H1 (cell line): ENCODE measurements at regions not wholly inside any gene's neighbourhood (a gene's known extent, or its start where the extent isn't known, plus 50 kb on each side); places are given as distances from the start of the nearest gene placed in this dataset.

Experiments
- CTCF ChIA-PET: fragments of 300-600 bp; sonication (Branson Sonifier 250); formaldehyde crosslinking; loops from one replicate; lab custom pipeline; 2021; ENCODE audit not compliant: partially characterized antibody; lab: Charles Lee
- POLR2A ChIA-PET: fragments of 300-600 bp; sonication (Branson Sonifier 250); formaldehyde crosslinking; loops from one replicate; lab custom pipeline; 2021; ENCODE audit warnings: inconsistent platforms; ENCODE audit not compliant: partially characterized antibody; lab: Charles Lee
- DNase-seq, 2 experiments: peaks; one replicate each; pipeline versions ENCODE4 v3.0.0 to v3.0.0-alpha.2; 2010 to 2022; ENCODE audit warnings: low spot score in 2 of 2, low read depth in 1 of 2, mixed read lengths in 1 of 2
- FAIRE-seq: peaks from 2 replicates; lab custom pipeline; 2011; peaks lifted over from hg19 to GRCh38; lab: Jason Lieb, UNC
- H2AFZ ChIP-seq: 2 replicates; pipeline ENCODE4 v1.8.1; 2012; ENCODE audit warnings: low read length, inconsistent platforms
- H2AK5ac ChIP-seq: 2 replicates; pipeline ENCODE4 v1.6.1; 2013; ENCODE audit warnings: low read depth, low read length
- H2BK120ac ChIP-seq: replicated peaks from 2 replicates; pipeline ENCODE3; 2013; ENCODE audit warnings: low read depth, low read length, inconsistent platforms
- H2BK12ac ChIP-seq: 2 replicates; pipeline ENCODE4 v1.6.1; 2013; ENCODE audit warnings: low read depth, low read length
- H2BK15ac ChIP-seq: 2 replicates; pipeline ENCODE4 v1.6.1; 2013; ENCODE audit warnings: low read length
- H2BK20ac ChIP-seq: 2 replicates; pipeline ENCODE4 v1.6.1; 2013; ENCODE audit warnings: low read length
- H2BK5ac ChIP-seq: 2 replicates; pipeline ENCODE4 v1.6.1; 2013; ENCODE audit warnings: low read depth, low read length
- H3K14ac ChIP-seq: 2 replicates; pipeline ENCODE4 v1.6.1; 2013; ENCODE audit warnings: inconsistent platforms; ENCODE audit not compliant: insufficient read length
- H3K18ac ChIP-seq: 2 replicates; pipeline ENCODE4 v1.6.1; 2013; ENCODE audit warnings: low read length; ENCODE audit errors: extremely low read depth
- H3K23ac ChIP-seq: 2 replicates; pipeline ENCODE4 v1.6.1; 2013; ENCODE audit warnings: inconsistent platforms; ENCODE audit not compliant: insufficient read length
- H3K23me2 ChIP-seq: 2 replicates; pipeline ENCODE4 v1.6.1; 2013; ENCODE audit warnings: low read depth, low read length
- H3K27ac ChIP-seq: 2 replicates; pipeline ENCODE4 v1.6.1; 2011; ENCODE audit warnings: low read depth, low read length, inconsistent platforms
- H3K27me3 ChIP-seq, 4 experiments: replicated peaks in 1 of 4; 1 replicate in 1 of 4; 2 replicates in 3 of 4; pipeline versions ENCODE4 v1.6.1 to v1.8.1; 2011 to 2013; ENCODE audit warnings: low read length in 3 of 4, mild to moderate bottlenecking in 3 of 4, inconsistent platforms in 2 of 4, mixed read lengths in 2 of 4, moderate library complexity in 1 of 4; ENCODE audit not compliant: control insufficient read depth in 3 of 4, insufficient read depth in 3 of 4; ENCODE audit errors: extremely low read depth in 1 of 4
- H3K36me3 ChIP-seq, 4 experiments: 2 replicates each; pipeline versions ENCODE4 v1.6.1 to v1.8.1; 2011 to 2013; ENCODE audit warnings: mild to moderate bottlenecking in 4 of 4, low read length in 3 of 4, moderate library complexity in 2 of 4, control low read depth in 1 of 4, inconsistent platforms in 1 of 4; ENCODE audit not compliant: insufficient read depth in 4 of 4, control insufficient read depth in 2 of 4
- H3K4ac ChIP-seq: replicated peaks from 2 replicates; pipeline ENCODE3; 2013; ENCODE audit warnings: low read length, low read depth, mixed read lengths, inconsistent platforms; ENCODE audit not compliant: insufficient read length
- H3K4me1 ChIP-seq, 4 experiments: replicated peaks in 1 of 4; 1 replicate in 1 of 4; 2 replicates in 3 of 4; pipeline versions ENCODE4 v1.6.1 to v1.8.1; 2011 to 2013; ENCODE audit warnings: low read length in 3 of 4, inconsistent platforms in 2 of 4, mixed read lengths in 1 of 4; ENCODE audit not compliant: insufficient read depth in 4 of 4, control insufficient read depth in 3 of 4
- H3K4me2 ChIP-seq, 2 experiments: 2 replicates each; pipeline versions ENCODE4 v1.6.1 to v1.8.1; 2011 to 2013; ENCODE audit warnings: low read depth in 2 of 2, low read length in 2 of 2, control low read depth in 1 of 2, inconsistent platforms in 1 of 2, mild to moderate bottlenecking in 1 of 2; ENCODE audit not compliant: insufficient read depth in 1 of 2
- H3K4me3 ChIP-seq, 4 experiments: fragments of 200-600, 300-600 bp in 1 of 4; sonication (generic), shearing (Covaris generic), sonication (Bioruptor Twin) in 1 of 4; 2 replicates each; pipeline versions ENCODE4 v1.5.1 to v1.8.1; 2011 to 2016; ENCODE audit warnings: low read length in 4 of 4, low read depth in 3 of 4, control low read depth in 2 of 4, inconsistent platforms in 2 of 4, mild to moderate bottlenecking in 2 of 4, mixed read lengths in 1 of 4, moderate library complexity in 1 of 4; ENCODE audit not compliant: insufficient read depth in 2 of 4; ENCODE audit errors: extremely low read depth in 1 of 4
- H3K56ac ChIP-seq: replicated peaks from 2 replicates; pipeline ENCODE3; 2013; ENCODE audit warnings: low read depth, mild to moderate bottlenecking, mixed read lengths, low read length, inconsistent platforms; ENCODE audit not compliant: insufficient read length
- H3K79me1 ChIP-seq: 2 replicates; pipeline ENCODE4 v1.6.1; 2013; ENCODE audit warnings: low read depth, low read length, control low read depth
- H3K79me2 ChIP-seq, 2 experiments: 2 replicates each; pipeline versions ENCODE4 v1.6.1 to v1.8.1; 2012 to 2013; ENCODE audit warnings: low read length in 2 of 2, mild to moderate bottlenecking in 2 of 2, inconsistent platforms in 1 of 2; ENCODE audit not compliant: insufficient read depth in 2 of 2, control insufficient read depth in 1 of 2
- H3K9ac ChIP-seq, 4 experiments: replicated peaks in 1 of 4; 1 replicate in 1 of 4; 2 replicates in 3 of 4; pipeline versions ENCODE4 v1.6.1 to v1.8.1; 2011 to 2013; ENCODE audit warnings: low read depth in 3 of 4, low read length in 3 of 4, control low read depth in 2 of 4, mild to moderate bottlenecking in 2 of 4, moderate library complexity in 2 of 4, inconsistent platforms in 1 of 4; ENCODE audit errors: extremely low read depth in 1 of 4
- H3K9me3 ChIP-seq, 2 experiments: 2 replicates each; pipeline versions ENCODE4 v1.6.1 to v1.8.1; 2012 to 2013; ENCODE audit warnings: mild to moderate bottlenecking in 2 of 2, moderate library complexity in 2 of 2, control low read depth in 1 of 2, inconsistent platforms in 1 of 2, low read depth in 1 of 2, low read length in 1 of 2, mixed read lengths in 1 of 2; ENCODE audit not compliant: insufficient read depth in 2 of 2
- H4K20me1 ChIP-seq, 2 experiments: replicated peaks in 1 of 2; 2 replicates each; pipeline versions ENCODE3 to v1.8.1; 2011 to 2013; ENCODE audit warnings: inconsistent platforms in 2 of 2, low read length in 2 of 2, mild to moderate bottlenecking in 1 of 2; ENCODE audit not compliant: insufficient read depth in 2 of 2, control insufficient read depth in 1 of 2
- H4K5ac ChIP-seq: 2 replicates; pipeline ENCODE4 v1.6.1; 2013; ENCODE audit warnings: low read length, low read depth, mixed read lengths, inconsistent platforms; ENCODE audit not compliant: insufficient read length
- H4K8ac ChIP-seq: 2 replicates; pipeline ENCODE4 v1.8.0; 2013; ENCODE audit warnings: mild to moderate bottlenecking, moderate library complexity, low read length, inconsistent platforms; ENCODE audit not compliant: insufficient read depth; ENCODE audit errors: extremely low read depth
- H4K91ac ChIP-seq: replicated peaks from 2 replicates; pipeline ENCODE3; 2013; ENCODE audit warnings: low read length, mixed read lengths, inconsistent platforms; ENCODE audit not compliant: insufficient read length
- RAD21 ChIP-seq, 2 experiments: IDR thresholded peaks in 1 of 2; conservative IDR thresholded peaks in 1 of 2; 2 replicates each; pipeline ENCODE4 v1.6.1; 2011; ENCODE audit warnings: low read depth in 2 of 2, low read length in 2 of 2, improper control_type of control experiment in 1 of 2, inconsistent platforms in 1 of 2, mild to moderate bottlenecking in 1 of 2, moderate library complexity in 1 of 2

- no peaks in the 10 kb centered on the region for H3K4me1 ChIP-seq
- H3K23me2 ChIP-seq: no peaks in the 10 kb centered on the region
- no peak overlapping the region for H2AK5ac ChIP-seq
- no peak overlapping the region for H2BK12ac ChIP-seq
- H3K79me1 ChIP-seq: no peaks in the 10 kb centered on the region
- no peak overlapping the region for H3K4ac ChIP-seq
- no peak overlapping the region for H2BK15ac ChIP-seq
- H3K27me3 ChIP-seq: no peaks in the 10 kb centered on the region
- no peak overlapping the region for H4K8ac ChIP-seq
- no peak overlapping the region for H3K4me3 ChIP-seq
- H3K36me3 ChIP-seq: no peaks in the 10 kb centered on the region
- no peaks in the 10 kb centered on the region for H3K79me2 ChIP-seq
- H3K56ac ChIP-seq: no peak overlapping the region
- no peak overlapping the region for H4K5ac ChIP-seq
- H3K18ac ChIP-seq: no peak overlapping the region
- H3K14ac ChIP-seq: no peak overlapping the region
- no peak overlapping the region for H4K91ac ChIP-seq
- no peak for FAIRE-seq
- no peak overlapping the region for H2BK5ac ChIP-seq
- no peak overlapping the region for H2BK20ac ChIP-seq
- ChIA-PET CTCF (no interaction called here), POLR2A (no interaction called here)
- H4K20me1 ChIP-seq: no peaks in the 10 kb centered on the region
- H3K9me3 ChIP-seq: no peaks in the 10 kb centered on the region; a peak in 2 of 4 replicates
- H2BK120ac ChIP-seq: no peak overlapping the region
- no peak overlapping the region for H3K4me2 ChIP-seq
- H3K23ac ChIP-seq: no peak overlapping the region
- no peak for DNase-seq
- H3K9ac ChIP-seq: no peak overlapping the region
- H2AFZ ChIP-seq: no peak overlapping the region
- no peak overlapping the region for H3K27ac ChIP-seq
- no peak for TF ChIP-seq RAD21 (IDR thresholded peaks at IDR 0.05 in 1 of 2, conservative IDR thresholded peaks at IDR 0.05 in 1 of 2; ENCODE audit: low read depth in 2 of 2, low read length in 2 of 2)
These were observed 60.6 kb upstream of the ARL15 start for GRCh38 chr5:54370982-54371381.
